A549 (cell line): ENCODE measurements at regions not wholly inside any gene's neighbourhood (a gene's known extent, or its start where the extent isn't known, plus 50 kb on each side); places are given as distances from the start of the nearest gene placed in this dataset.

Source experiments
- CHD2 ChIP-seq: fragments of 150-350 bp; IDR thresholded peaks from 2 replicates; pipeline ENCODE4 v1.6.1; 2014; ENCODE audit warnings: low read length; ENCODE audit not compliant: partially characterized antibody
- CTCF ChIP-seq: fragments of >200 bp; sonication (Bioruptor Twin); formaldehyde crosslinking; IDR thresholded peaks from 3 replicates; pipeline ENCODE4 v1.5.1; 2016
- EP300 ChIP-seq, 2 experiments: fragments of >200 bp; sonication (Bioruptor Twin); formaldehyde crosslinking; IDR thresholded peaks; 2 replicates in 1 of 2; 3 replicates in 1 of 2; pipeline ENCODE4 v1.6.1; 2016 to 2017
- HOXB13 ChIP-seq: fragments of 250-450 bp; sonication (Bioruptor Pico); IDR thresholded peaks from 2 replicates; pipeline ENCODE4 v1.5.0; 2020; ENCODE audit warnings: low read depth, mild to moderate bottlenecking, moderate library complexity
- POLR2A ChIP-seq: IDR thresholded peaks from 2 replicates; pipeline ENCODE4 v1.6.1; 2012; ENCODE audit warnings: mild to moderate bottlenecking, low read length
- RAD21 ChIP-seq, 2 experiments: fragments of >200 bp in 1 of 2; sonication (Bioruptor Twin) in 1 of 2; formaldehyde crosslinking in 1 of 2; IDR thresholded peaks in 1 of 2; conservative IDR thresholded peaks in 1 of 2; 2 replicates in 1 of 2; 3 replicates in 1 of 2; pipeline ENCODE4 v1.6.1; 2012 to 2018; ENCODE audit warnings: inconsistent platforms in 1 of 2
- SREBF2 ChIP-seq: fragments of 450-650 bp; IDR thresholded peaks from 2 replicates; pipeline ENCODE4 v1.6.1; 2014; ENCODE audit warnings: mild to moderate bottlenecking, moderate library complexity

DNA sequence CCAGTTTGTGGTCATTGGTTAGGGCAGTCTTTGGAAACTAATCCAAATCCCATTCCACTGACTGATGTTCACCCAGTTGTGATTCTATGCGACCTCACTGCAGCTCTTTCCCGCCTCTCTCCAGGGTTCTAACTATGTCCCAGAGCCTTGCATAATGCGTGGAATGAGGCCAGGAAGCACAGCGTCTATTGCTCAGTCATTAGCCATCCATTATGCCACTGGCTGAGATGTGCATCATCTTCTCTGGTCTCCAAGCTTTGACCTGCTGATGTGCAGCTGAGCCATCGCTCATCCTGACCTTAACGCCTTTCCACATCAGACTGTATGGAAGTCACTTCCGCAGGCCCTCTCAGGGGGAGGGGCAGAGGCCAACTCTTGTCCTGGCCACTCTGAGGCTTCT lies 115.4 kb upstream of the VRK1 start:
- TF ChIP-seq EP300 (IDR thresholded peaks at IDR 0.05) (no peak), CTCF (no peak), POLR2A (no peak), HOXB13 (CRISPR knock-in tag) (no peak), SREBF2 (no peak), RAD21 (conservative IDR thresholded peaks at IDR 0.05 in 1 of 2, IDR thresholded peaks at IDR 0.05 in 1 of 2) (no peak), CHD2 (no peak)
